ENCODE measurements at regions not wholly inside any gene's neighbourhood (a gene's known extent, or its start where the extent isn't known, plus 50 kb on each side); places are given as distances from the start of the nearest gene placed in this dataset.

GRCh38 chr3:23017801-23018200 is 185.3 kb upstream of the UBE2E2 start:
- no TSS peak for BruUV-seq (replicated peaks)
- dilution Hi-C loops (cut with MboI; ENCODE audit: extremely low pct_ligation_motif_present, low sequenced_read_pairs) (no loop called here), intact Hi-C loops (cut with micrococcal nuclease) (loop anchor here (5.0 to 10.0 kb wide), 2 partner anchors 84 to 137 kb away; no protein-coding TSS in a partner anchor)
- Histone ChIP-seq H3K9me1 (replicated peaks; ENCODE audit: control insufficient read depth, extremely low read depth, insufficient read depth, low read length) (no peaks in the 10 kb centered on the region), H3K4me3 (replicated peaks in 1 of 3; ENCODE audit: insufficient read depth in 1 of 3, low read depth in 1 of 3, low read length in 3 of 3) (no peak overlapping the region), H3K36me3 (ENCODE audit: control insufficient read depth in 2 of 2, extremely low read depth in 1 of 2, insufficient read depth in 2 of 2, low read length in 2 of 2) (no peaks in the 10 kb centered on the region), H3K27me3 (ENCODE audit: control insufficient read depth in 2 of 2, insufficient read depth in 2 of 2, low read length in 2 of 2) (no peaks in the 10 kb centered on the region), H3K9me3 (replicated peaks; ENCODE audit: control insufficient read depth, insufficient read depth, low read length) (no peaks in the 10 kb centered on the region), H3K27ac (ENCODE audit: insufficient read depth, low read depth, low read length) (no peak overlapping the region), H3K9ac (replicated peaks; ENCODE audit: extremely low read depth, insufficient read depth, low read length) (no peak overlapping the region), H4K20me1 (replicated peaks; ENCODE audit: control insufficient read depth, extremely low read depth, insufficient read depth, low read length) (no peaks in the 10 kb centered on the region), H2AFZ (ENCODE audit: low read depth, low read length) (no peak overlapping the region), H3K4me1 (ENCODE audit: control insufficient read depth, extremely low read depth, insufficient read depth, low read length) (peaks cover 4% of the 10 kb centered on the region), H3K4me2 (ENCODE audit: insufficient read depth, low read length) (no peak overlapping the region), H3K79me2 (ENCODE audit: control insufficient read depth, insufficient read depth, low read length) (no peaks in the 10 kb centered on the region)
- TF ChIP-seq MAX (IDR thresholded peaks at IDR 0.05; ENCODE audit: insufficient read depth, insufficient read length) (no peak), EZH2 (IDR thresholded peaks at IDR 0.05; ENCODE audit: borderline replicate concordance, low read depth, low read length, severe bottlenecking) (no peak), CTCF (IDR thresholded peaks at IDR 0.05; ENCODE audit: extremely low read depth in 1 of 2, insufficient read depth in 1 of 2, low read depth in 1 of 2, low read length in 2 of 2) (no peak), JUN (IDR thresholded peaks at IDR 0.05; ENCODE audit: borderline replicate concordance, insufficient read depth, insufficient read length, low read depth) (no peak), FOS (IDR thresholded peaks at IDR 0.05; ENCODE audit: borderline replicate concordance, insufficient read depth, low read length) (no peak), POLR2A (IDR thresholded peaks at IDR 0.05; ENCODE audit: low read depth, low read length) (no peak), MYC (IDR thresholded peaks at IDR 0.05; ENCODE audit: low read depth, low read length) (no peak), POLR2AphosphoS5 (IDR thresholded peaks at IDR 0.05; ENCODE audit: insufficient read depth, low read depth, low read length) (no peak), GATA2 (IDR thresholded peaks at IDR 0.05; ENCODE audit: insufficient read depth, insufficient read length, low read depth, low read length) (no peak)
- FAIRE-seq (no peak), DNase-seq (ENCODE audit: low read depth, low spot score) (no peak)
- ChIA-PET CTCF (interaction anchor here (1.1 kb wide), 1 partner anchor 18 kb away, joined by 3 read pairs; no protein-coding TSS in a partner anchor), POLR2A (no interaction called here)

All from endothelial cell of umbilical vein (primary cell).